Activated T-helper 17 cell treated with anti-CD3 and anti-CD28 coated beads, Interleukin-2, amount 50 U/mL, for 72 hours (primary cell): ENCODE measurements at regions not wholly inside any gene's neighbourhood (a gene's known extent, or its start where the extent isn't known, plus 50 kb on each side); places are given as distances from the start of the nearest gene placed in this dataset.
A peak's percentile ranks its signal among the peaks of the same experiment; 100 is the strongest.

Experiments used
- ATAC-seq: fragments of 150-1000 bp; cut with Tn5 transposase; replicated peaks from 2 replicates; pipeline ENCODE4 v1.10.0; 2021; ENCODE audit warnings: mild to moderate bottlenecking, moderate library complexity
- H3K27ac Mint-ChIP-seq: one replicate; pipeline ENCODE4 v1.8.0; 2022; ENCODE audit warnings: mixed read lengths
- H3K27me3 Mint-ChIP-seq: one replicate; pipeline ENCODE4 v1.8.0; 2022; ENCODE audit warnings: mixed read lengths
- H3K36me3 Mint-ChIP-seq: one replicate; pipeline ENCODE4 v1.8.0; 2022; ENCODE audit warnings: low read depth, mild to moderate bottlenecking, mixed read lengths
- H3K4me1 Mint-ChIP-seq: one replicate; pipeline ENCODE4 v1.8.0; 2022; ENCODE audit warnings: mixed read lengths
- H3K4me3 Mint-ChIP-seq: one replicate; pipeline ENCODE4 v1.8.0; 2022; ENCODE audit warnings: mild to moderate bottlenecking, mixed read lengths
- H3K9me3 Mint-ChIP-seq: one replicate; pipeline ENCODE4 v1.8.0; 2022; ENCODE audit warnings: mixed read lengths

DNA sequence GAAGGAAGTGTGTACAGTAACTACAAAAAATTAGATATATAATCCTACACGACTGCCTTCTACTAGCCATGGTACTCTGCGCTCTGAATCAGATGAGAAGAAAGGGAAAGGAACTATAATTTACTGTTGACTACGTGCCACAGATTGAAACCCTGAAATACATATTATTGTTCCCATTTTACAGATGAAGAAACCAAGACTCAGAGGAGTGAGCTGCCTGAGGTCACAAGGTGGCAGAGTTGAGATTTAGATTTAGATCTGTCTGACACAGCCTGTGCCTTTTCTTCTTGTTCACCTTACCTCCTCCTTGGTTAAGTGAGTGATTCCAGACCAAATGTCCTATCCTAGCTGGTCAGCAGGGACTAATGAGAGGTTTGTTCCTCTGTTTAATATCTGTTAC is 61.6 kb upstream of the OR4E1 start:
- ATAC-seq, result peak; percentile 55
- peaks cover 6% of the 10 kb centered on the region for H3K4me1 Mint-ChIP-seq
- peaks cover 5% of the 10 kb centered on the region for H3K36me3 Mint-ChIP-seq
- H3K27me3 Mint-ChIP-seq, result peaks cover 37% of the 10 kb centered on the region
- H3K9me3 Mint-ChIP-seq, result no peaks in the 10 kb centered on the region
- H3K27ac Mint-ChIP-seq, result no peak overlapping the region
- peak overlapping the region; percentile 54 for H3K4me3 Mint-ChIP-seq

DNA sequence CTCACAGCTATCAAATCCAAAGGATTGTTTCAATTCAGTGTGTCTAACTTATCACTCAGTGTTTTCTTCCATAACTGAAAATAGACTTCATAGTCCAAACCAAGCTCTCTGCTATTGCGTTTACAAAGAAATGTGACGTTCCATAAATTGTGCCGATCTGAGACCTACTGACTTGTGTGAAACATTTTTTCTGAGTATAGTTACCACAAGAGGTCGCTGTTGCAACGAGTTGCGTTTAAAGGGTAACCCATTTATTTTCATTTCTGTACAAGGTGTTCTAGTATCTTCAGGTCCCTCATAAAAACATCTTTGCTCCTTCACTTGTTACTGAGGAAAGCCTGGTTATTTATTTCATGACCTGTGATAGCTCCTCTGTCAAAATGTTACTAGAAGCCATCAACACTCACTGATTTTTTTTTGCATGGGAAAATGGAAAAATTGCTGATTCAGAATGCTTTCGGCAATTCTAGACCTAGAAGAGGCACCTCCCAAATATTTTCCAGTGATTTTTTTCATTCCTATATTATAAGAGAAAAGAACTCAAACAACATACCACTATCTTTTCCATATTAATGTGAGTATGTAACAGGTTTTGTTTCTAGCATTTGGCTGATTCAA is 60.9 kb upstream of the OR4E1 start:
- Mint-ChIP-seq H3K36me3 (peaks cover 5% of the 10 kb centered on the region), H3K4me3 (peak overlapping the region; percentile 54), H3K9me3 (no peaks in the 10 kb centered on the region), H3K27me3 (peaks cover 31% of the 10 kb centered on the region), H3K27ac (no peak overlapping the region), H3K4me1 (peaks cover 6% of the 10 kb centered on the region)
- ATAC-seq, result peak; percentile 53

- no peak for ATAC-seq
- H3K4me3 Mint-ChIP-seq, result peak overlapping the region; percentile 61
- H3K27ac Mint-ChIP-seq, result no peak overlapping the region
- H3K36me3 Mint-ChIP-seq, result no peaks in the 10 kb centered on the region
- H3K27me3 Mint-ChIP-seq, result peaks cover 15% of the 10 kb centered on the region
- peaks cover 6% of the 10 kb centered on the region for H3K4me1 Mint-ChIP-seq
- H3K9me3 Mint-ChIP-seq, result no peaks in the 10 kb centered on the region
These were observed 56.1 kb upstream of the OR4E1 start for GRCh38 chr14:21729703-21730233.

- ATAC-seq, result no peak
- H3K9me3 Mint-ChIP-seq, result no peaks in the 10 kb centered on the region
- peaks cover 3% of the 10 kb centered on the region for H3K27me3 Mint-ChIP-seq
- no peaks in the 10 kb centered on the region for H3K36me3 Mint-ChIP-seq
- H3K4me1 Mint-ChIP-seq, result no peaks in the 10 kb centered on the region
- no peak overlapping the region for H3K27ac Mint-ChIP-seq
- no peak overlapping the region for H3K4me3 Mint-ChIP-seq
These were observed 51.6 kb upstream of the OR4E1 start for GRCh38 chr14:21725250-21725649.

- H3K27me3 Mint-ChIP-seq, result peaks cover 6% of the 10 kb centered on the region
- no peaks in the 10 kb centered on the region for H3K4me1 Mint-ChIP-seq
- H3K9me3 Mint-ChIP-seq, result no peaks in the 10 kb centered on the region
- H3K27ac Mint-ChIP-seq, result no peak overlapping the region
- no peaks in the 10 kb centered on the region for H3K36me3 Mint-ChIP-seq
- peak overlapping the region; percentile 55 for H3K4me3 Mint-ChIP-seq
- ATAC-seq, result no peak
These were observed 50.7 kb upstream of the OR4E1 start for GRCh38 chr14:21724090-21724973.

DNA sequence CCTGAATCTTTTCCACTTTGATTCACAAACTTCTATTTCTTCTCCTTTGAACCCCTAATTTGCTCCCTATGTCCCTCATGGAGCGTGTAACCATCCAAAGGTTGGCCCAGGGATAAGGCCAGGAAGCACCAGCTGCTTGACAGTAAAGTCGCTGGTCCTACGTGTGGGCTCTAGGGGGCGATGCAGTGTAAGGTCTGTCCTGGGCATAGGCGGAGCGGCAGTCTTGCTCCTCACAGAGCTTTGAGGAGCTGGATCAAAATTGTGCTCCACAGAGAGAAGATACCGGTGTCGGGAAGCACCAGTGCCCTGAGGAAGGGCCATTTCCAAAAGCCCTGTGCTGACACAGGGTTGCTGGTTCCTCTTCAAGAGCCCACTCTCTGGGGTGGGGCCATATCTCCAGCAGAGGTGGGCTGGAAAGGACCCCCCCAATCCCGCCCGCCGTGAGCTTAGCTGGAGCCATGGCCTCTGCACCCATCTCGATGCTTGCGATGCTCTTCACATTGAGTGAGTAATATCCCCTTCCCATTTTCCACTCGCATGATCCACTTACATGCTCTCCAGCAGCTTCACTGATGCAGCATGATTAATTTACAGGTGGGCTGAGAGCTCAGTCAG is 49.9 kb upstream of the OR4E1 start:
- ATAC-seq, result peak; percentile 86
- H3K27me3 Mint-ChIP-seq, result peaks cover 11% of the 10 kb centered on the region
- no peaks in the 10 kb centered on the region for H3K9me3 Mint-ChIP-seq
- H3K27ac Mint-ChIP-seq, result peak overlapping the region; percentile 3
- no peaks in the 10 kb centered on the region for H3K36me3 Mint-ChIP-seq
- H3K4me3 Mint-ChIP-seq, result peak overlapping the region; percentile 55
- H3K4me1 Mint-ChIP-seq, result no peaks in the 10 kb centered on the region
